GM23248 (cell line): ENCODE measurements at regions not wholly inside any gene's neighbourhood (a gene's known extent, or its start where the extent isn't known, plus 50 kb on each side); places are given as distances from the start of the nearest gene placed in this dataset.

Experiments
- EZH2 ChIP-seq: fragments of 200-600 bp; sonication (generic); IDR thresholded peaks from 2 replicates; pipeline ENCODE4 v1.6.1; 2018; ENCODE audit warnings: antibody characterized with exemption, mild to moderate bottlenecking; ENCODE audit not compliant: insufficient read depth, poor library complexity, severe bottlenecking
- EZH2phosphoT487 ChIP-seq: fragments of 200-600 bp; sonication (generic); IDR thresholded peaks from 2 replicates; pipeline ENCODE4 v1.6.1; 2018; ENCODE audit warnings: antibody characterized with exemption, moderate library complexity, mild to moderate bottlenecking, low read depth; ENCODE audit not compliant: insufficient read depth

DNA sequence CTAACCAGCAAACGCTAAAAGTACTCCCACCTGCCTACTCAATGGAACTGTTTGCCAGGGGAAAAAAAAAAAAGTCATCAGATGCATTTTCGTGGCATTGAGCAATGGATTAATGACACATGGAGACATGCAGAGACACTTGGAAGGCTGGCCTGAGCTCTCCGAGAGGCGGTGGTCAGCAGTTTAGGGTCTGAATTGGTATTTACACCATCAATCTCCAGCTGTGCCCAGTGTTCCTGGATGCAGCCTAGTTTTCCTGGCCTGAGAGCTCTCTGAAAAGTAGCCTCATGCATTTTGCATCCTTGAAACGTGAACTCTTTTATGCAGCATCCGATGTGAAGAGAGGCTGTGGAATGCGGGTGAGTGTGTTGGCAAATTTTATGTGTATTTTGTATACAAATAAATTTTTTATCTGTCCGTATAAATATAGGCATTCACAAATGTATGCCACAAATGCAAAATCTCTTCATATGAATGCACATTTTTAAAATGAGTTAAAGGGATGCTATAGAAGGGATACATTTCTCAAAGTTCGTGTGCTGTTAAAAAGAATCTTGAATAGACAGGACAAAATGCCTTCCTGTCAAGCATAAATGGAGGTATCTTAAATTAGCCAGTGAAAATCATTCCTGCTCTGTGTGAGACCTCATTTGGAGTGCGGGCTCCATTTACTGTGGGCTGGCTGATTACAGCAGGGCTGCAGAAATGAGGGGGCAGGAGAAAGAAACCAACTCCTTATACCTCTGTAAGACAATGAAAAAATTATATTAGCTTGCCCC, 137.7 kb upstream of the PFKP start:
- TF ChIP-seq EZH2 (no peak), EZH2phosphoT487 (no peak)
